GM18868 (cell line): ENCODE measurements at regions not wholly inside any gene's neighbourhood (a gene's known extent, or its start where the extent isn't known, plus 50 kb on each side); places are given as distances from the start of the nearest gene placed in this dataset.

Experiments
- ATAC-seq: cut with Tn5 transposase; IDR thresholded peaks from one replicate; pipeline ENCODE4 v1.9.1; 2021; ENCODE audit warnings: mild to moderate bottlenecking, moderate library complexity; ENCODE audit not compliant: unreplicated experiment

GRCh38 chr2:216574586-216574985, 58.6 kb upstream of the IGFBP2 start:
- no peak for ATAC-seq

- ATAC-seq = no peak
Observed at GRCh38 chr2:216575465-216575864, 57.8 kb upstream of the IGFBP2 start.

GRCh38 chr2:216576616-216577015, 56.6 kb upstream of the IGFBP2 start:
- no peak for ATAC-seq

- ATAC-seq = no peak
Observed at GRCh38 chr2:216578325-216578724, 54.9 kb upstream of the IGFBP2 start.

- no peak for ATAC-seq
Observed at GRCh38 chr2:216583147-216583546, 50.1 kb upstream of the IGFBP2 start.
